ACC112 (cell line): ENCODE measurements at regions not wholly inside any gene's neighbourhood (a gene's known extent, or its start where the extent isn't known, plus 50 kb on each side); places are given as distances from the start of the nearest gene placed in this dataset.

Source experiments
- H2AFZ ChIP-seq: fragments of 200-600 bp; sonication (generic); one replicate; pipeline ENCODE4 v1.6.0; 2017; ENCODE audit warnings: antibody characterized with exemption, low read length; ENCODE audit not compliant: unreplicated experiment
- H3K27ac ChIP-seq: fragments of 200-600 bp; sonication (generic); 2 replicates; pipeline ENCODE4 v1.5.1; 2014; ENCODE audit warnings: low read depth, mild to moderate bottlenecking, antibody characterized with exemption, low read length, moderate library complexity
- H3K27me3 ChIP-seq: fragments of 200-600 bp; sonication (generic); 2 replicates; pipeline ENCODE4 v1.6.1; 2014; ENCODE audit warnings: mild to moderate bottlenecking, antibody characterized with exemption, low read length, moderate library complexity, mixed read lengths; ENCODE audit not compliant: insufficient read depth
- H3K36me3 ChIP-seq: fragments of 200-600 bp; sonication (generic); 2 replicates; pipeline ENCODE4 v1.6.1; 2016; ENCODE audit warnings: mild to moderate bottlenecking, antibody characterized with exemption, low read length, moderate library complexity, mixed read lengths; ENCODE audit not compliant: insufficient read depth
- H3K4me1 ChIP-seq: fragments of 200-600 bp; sonication (generic); one replicate; pipeline ENCODE4 v1.6.1; 2016; ENCODE audit warnings: low read length, mixed read lengths; ENCODE audit not compliant: insufficient read depth, unreplicated experiment, control insufficient read depth
- H3K4me3 ChIP-seq: fragments of 200-600 bp; sonication (generic); 2 replicates; pipeline ENCODE4 v1.5.1; 2014; ENCODE audit warnings: mild to moderate bottlenecking, low read depth, low read length
- H3K79me2 ChIP-seq: fragments of 200-600 bp; sonication (generic); one replicate; pipeline ENCODE4 v1.6.0; 2016; ENCODE audit warnings: low read length; ENCODE audit not compliant: control insufficient read depth, unreplicated experiment, insufficient read depth

- Histone ChIP-seq H2AFZ (no peak overlapping the region), H3K79me2 (no peaks in the 10 kb centered on the region), H3K4me1 (no peaks in the 10 kb centered on the region), H3K27ac (no peak overlapping the region), H3K4me3 (no peak overlapping the region), H3K27me3 (no peaks in the 10 kb centered on the region), H3K36me3 (no peaks in the 10 kb centered on the region)
Observed at GRCh38 chr6:91813641-91814040, 1226.8 kb upstream of the MAP3K7 start.

GRCh38 chr6:91812596-91813274 is 1225.9 kb upstream of the MAP3K7 start:
- Histone ChIP-seq H3K27ac (no peak overlapping the region), H3K27me3 (no peaks in the 10 kb centered on the region), H3K4me1 (no peaks in the 10 kb centered on the region), H3K79me2 (no peaks in the 10 kb centered on the region), H3K4me3 (no peak overlapping the region), H2AFZ (no peak overlapping the region), H3K36me3 (no peaks in the 10 kb centered on the region)

- Histone ChIP-seq H3K27ac (no peak overlapping the region), H3K27me3 (no peaks in the 10 kb centered on the region), H2AFZ (no peak overlapping the region), H3K4me1 (no peaks in the 10 kb centered on the region), H3K4me3 (no peak overlapping the region), H3K36me3 (no peaks in the 10 kb centered on the region), H3K79me2 (no peaks in the 10 kb centered on the region)
Observed at GRCh38 chr6:91804981-91805380, 1218.1 kb upstream of the MAP3K7 start.

GRCh38 chr6:91802431-91802830 is 1215.6 kb upstream of the MAP3K7 start:
- Histone ChIP-seq H3K36me3 (no peaks in the 10 kb centered on the region), H3K4me3 (no peak overlapping the region), H3K27me3 (no peaks in the 10 kb centered on the region), H3K4me1 (no peaks in the 10 kb centered on the region), H2AFZ (no peak overlapping the region), H3K79me2 (no peaks in the 10 kb centered on the region), H3K27ac (no peak overlapping the region)

- no peak overlapping the region for H3K27ac ChIP-seq
- no peaks in the 10 kb centered on the region for H3K36me3 ChIP-seq
- H3K27me3 ChIP-seq: no peaks in the 10 kb centered on the region
- no peaks in the 10 kb centered on the region for H3K4me1 ChIP-seq
- no peak overlapping the region for H3K4me3 ChIP-seq
- no peak overlapping the region for H2AFZ ChIP-seq
- no peaks in the 10 kb centered on the region for H3K79me2 ChIP-seq
Observed at GRCh38 chr6:91796603-91797002, 1209.7 kb upstream of the MAP3K7 start.

- Histone ChIP-seq H2AFZ (no peak overlapping the region), H3K4me3 (no peak overlapping the region), H3K79me2 (no peaks in the 10 kb centered on the region), H3K36me3 (no peaks in the 10 kb centered on the region), H3K27ac (no peak overlapping the region), H3K27me3 (no peaks in the 10 kb centered on the region), H3K4me1 (no peaks in the 10 kb centered on the region)
Observed at GRCh38 chr6:91788501-91788900, 1201.6 kb upstream of the MAP3K7 start.

- no peak overlapping the region for H2AFZ ChIP-seq
- H3K27ac ChIP-seq: no peak overlapping the region
- H3K27me3 ChIP-seq: no peaks in the 10 kb centered on the region
- no peaks in the 10 kb centered on the region for H3K4me1 ChIP-seq
- H3K4me3 ChIP-seq: no peak overlapping the region
- no peaks in the 10 kb centered on the region for H3K79me2 ChIP-seq
- H3K36me3 ChIP-seq: no peaks in the 10 kb centered on the region
Observed at GRCh38 chr6:91786474-91787184, 1199.8 kb upstream of the MAP3K7 start.

- Histone ChIP-seq H3K27ac (no peak overlapping the region), H3K36me3 (no peaks in the 10 kb centered on the region), H3K79me2 (no peaks in the 10 kb centered on the region), H3K4me1 (no peaks in the 10 kb centered on the region), H3K27me3 (no peaks in the 10 kb centered on the region), H3K4me3 (no peak overlapping the region), H2AFZ (no peak overlapping the region)
Observed at GRCh38 chr6:91782802-91783201, 1195.9 kb upstream of the MAP3K7 start.

GRCh38 chr6:91781946-91782345 is 1195.1 kb upstream of the MAP3K7 start:
- H3K4me3 ChIP-seq: no peak overlapping the region
- H3K36me3 ChIP-seq: no peaks in the 10 kb centered on the region
- no peaks in the 10 kb centered on the region for H3K4me1 ChIP-seq
- H3K79me2 ChIP-seq: no peaks in the 10 kb centered on the region
- H3K27me3 ChIP-seq: no peaks in the 10 kb centered on the region
- H3K27ac ChIP-seq: no peak overlapping the region
- H2AFZ ChIP-seq: no peak overlapping the region

GRCh38 chr6:91780270-91780669 is 1193.4 kb upstream of the MAP3K7 start:
- H3K36me3 ChIP-seq: no peaks in the 10 kb centered on the region
- no peaks in the 10 kb centered on the region for H3K79me2 ChIP-seq
- H2AFZ ChIP-seq: no peak overlapping the region
- H3K27ac ChIP-seq: no peak overlapping the region
- no peak overlapping the region for H3K4me3 ChIP-seq
- H3K27me3 ChIP-seq: no peaks in the 10 kb centered on the region
- H3K4me1 ChIP-seq: no peaks in the 10 kb centered on the region

- H3K27me3 ChIP-seq: no peaks in the 10 kb centered on the region
- no peak overlapping the region for H3K4me3 ChIP-seq
- H3K79me2 ChIP-seq: no peaks in the 10 kb centered on the region
- no peaks in the 10 kb centered on the region for H3K4me1 ChIP-seq
- H3K27ac ChIP-seq: no peak overlapping the region
- no peak overlapping the region for H2AFZ ChIP-seq
- H3K36me3 ChIP-seq: no peaks in the 10 kb centered on the region
Observed at GRCh38 chr6:91761621-91762020, 1174.7 kb upstream of the MAP3K7 start.
